Umbilical cord (tissue), 1 donor: ENCODE measurements at regions not wholly inside any gene's neighbourhood (a gene's known extent, or its start where the extent isn't known, plus 50 kb on each side); places are given as distances from the start of the nearest gene placed in this dataset.
"Not testable (repeated sequence)": the region's sequence is repeated elsewhere in the genome, so short reads cannot be mapped to it uniquely, and the experiment has no call there.

Experiments
- DNase-seq: peaks from one replicate; pipeline ENCODE4 v3.0.0-alpha.2; 2015; ENCODE audit warnings: low spot score

GRCh38 chr5:155114655-155115054, 101.1 kb downstream of the KIF4B start:
- no peak for DNase-seq

GRCh38 chr5:155116456-155117251, 103.1 kb downstream of the KIF4B start:
- no peak for DNase-seq

- DNase-seq, result no peak
Measured at GRCh38 chr5:155125551-155126095, 112.1 kb downstream of the KIF4B start.

- DNase-seq, result no peak
Measured at GRCh38 chr5:155126573-155126972, 113.0 kb downstream of the KIF4B start.

- DNase-seq, result no peak
Measured at GRCh38 chr5:155127552-155127951, 114.0 kb downstream of the KIF4B start.

- DNase-seq, result no peak
Measured at GRCh38 chr5:155128786-155129512, 115.4 kb downstream of the KIF4B start.

GRCh38 chr5:155129513-155129880, 115.9 kb downstream of the KIF4B start:
- no peak for DNase-seq

GRCh38 chr5:155134130-155134529, 120.6 kb downstream of the KIF4B start:
- DNase-seq, result no peak

GRCh38 chr5:155136216-155136850, 122.8 kb downstream of the KIF4B start:
- no peak for DNase-seq

- no peak for DNase-seq
Measured at GRCh38 chr5:155137683-155138082, 124.1 kb downstream of the KIF4B start.

- no peak for DNase-seq
Measured at GRCh38 chr5:155140646-155141045, 127.1 kb downstream of the KIF4B start.

GRCh38 chr5:155144956-155145355, 131.4 kb downstream of the KIF4B start:
- DNase-seq, result no peak

GRCh38 chr5:155147222-155147621, 133.7 kb downstream of the KIF4B start:
- peak; percentile 47 for DNase-seq

- DNase-seq, result no peak
Measured at GRCh38 chr5:155148694-155149093, 135.1 kb downstream of the KIF4B start.

GRCh38 chr5:155150012-155150411, 136.5 kb downstream of the KIF4B start:
- no peak for DNase-seq

GRCh38 chr5:155154973-155155372, 141.4 kb downstream of the KIF4B start:
- DNase-seq, result no peak

GRCh38 chr5:155163084-155163483, 149.5 kb downstream of the KIF4B start:
- DNase-seq, result not testable (repeated sequence)

GRCh38 chr5:155167736-155168135, 154.2 kb downstream of the KIF4B start:
- no peak for DNase-seq

- DNase-seq, result no peak
Measured at GRCh38 chr5:155181542-155181941, 168.0 kb downstream of the KIF4B start.

GRCh38 chr5:155189476-155189875, 175.9 kb downstream of the KIF4B start:
- DNase-seq, result no peak

- no peak for DNase-seq
Measured at GRCh38 chr5:155189981-155190380, 176.4 kb downstream of the KIF4B start.

GRCh38 chr5:155193029-155193428, 179.5 kb downstream of the KIF4B start:
- DNase-seq, result no peak
